SH-SY5Y (cell line): ENCODE measurements at regions not wholly inside any gene's neighbourhood (a gene's known extent, or its start where the extent isn't known, plus 50 kb on each side); places are given as distances from the start of the nearest gene placed in this dataset.
A peak's percentile ranks its signal among the peaks of the same experiment; 100 is the strongest.

ENCODE experiments used
- GATA2 ChIP-seq: IDR thresholded peaks from 2 replicates; pipeline ENCODE4 v1.6.1; 2011; ENCODE audit warnings: mild to moderate bottlenecking, low read depth, low read length
- GATA3 ChIP-seq: IDR thresholded peaks from 2 replicates; pipeline ENCODE4 v1.6.1; 2011; ENCODE audit warnings: low read depth, mild to moderate bottlenecking, low read length, moderate library complexity

- TF ChIP-seq GATA2 (no peak), GATA3 (no peak)
These were observed 67.6 kb upstream of the ERBB4 start for GRCh38 chr2:212606232-212606631.

- TF ChIP-seq GATA3 = no peak
- no peak for TF ChIP-seq GATA2
These were observed 58.1 kb upstream of the ERBB4 start for GRCh38 chr2:212596688-212597087.

- TF ChIP-seq GATA2 = no peak
- no peak for TF ChIP-seq GATA3
These were observed 57.7 kb upstream of the ERBB4 start for GRCh38 chr2:212596276-212596675.

GRCh38 chr2:212595036-212595654 lies 56.5 kb upstream of the ERBB4 start:
- peak; percentile 51 for TF ChIP-seq GATA3
- TF ChIP-seq GATA2 = no peak

- TF ChIP-seq GATA3 (no peak), GATA2 (no peak)
These were observed 54.1 kb upstream of the ERBB4 start for GRCh38 chr2:212592695-212593094.
